Activated gamma-delta T cell treated with Interleukin-2 at 50 U/mL for 16 hours (primary cell): ENCODE measurements at regions not wholly inside any gene's neighbourhood (a gene's known extent, or its start where the extent isn't known, plus 50 kb on each side); places are given as distances from the start of the nearest gene placed in this dataset.

Experiments
- DNase-seq: peaks from one replicate; pipeline ENCODE4 v3.0.0-alpha.2; 2020

DNA sequence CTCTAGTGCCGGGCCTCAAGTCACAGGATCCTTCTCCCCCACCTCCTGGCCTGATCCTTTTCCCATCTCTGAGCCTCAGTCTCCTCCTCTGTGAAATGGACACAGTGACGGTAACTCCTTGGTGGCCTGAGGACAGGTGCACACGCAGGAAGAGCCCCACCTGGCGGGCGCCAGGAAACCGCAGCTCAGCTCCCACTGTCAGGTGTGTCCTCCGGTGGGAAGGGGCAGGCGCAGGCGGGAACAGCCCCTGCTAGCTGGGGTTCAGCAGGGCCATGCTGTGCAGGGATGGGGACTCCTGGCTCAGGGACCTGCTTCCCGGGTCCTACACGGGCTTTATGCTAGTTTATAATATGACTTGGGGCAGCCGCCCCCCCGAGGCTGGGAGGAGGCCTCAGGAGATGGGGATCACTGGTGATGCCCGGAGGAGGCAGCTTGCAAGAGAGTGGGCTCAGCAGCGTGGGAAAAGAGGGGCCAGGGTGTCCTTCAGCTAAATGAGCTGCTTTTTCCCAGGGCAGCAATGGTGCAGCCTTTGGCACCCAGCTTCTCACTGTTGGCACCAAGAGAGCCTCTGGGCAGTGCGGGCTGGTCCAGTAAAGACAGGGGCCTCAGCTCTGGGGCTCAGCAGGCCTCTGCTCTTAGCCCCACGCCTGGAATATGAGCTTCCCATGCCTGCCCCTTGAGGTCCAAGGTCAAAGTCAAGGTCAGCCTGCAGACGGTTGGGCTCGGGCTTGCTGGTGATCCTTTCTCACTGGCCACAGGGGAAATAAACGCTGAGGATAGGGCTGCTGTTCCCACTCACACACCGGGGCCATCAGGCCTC, 68.0 kb upstream of the FAM20C start:
- no peak for DNase-seq

DNA sequence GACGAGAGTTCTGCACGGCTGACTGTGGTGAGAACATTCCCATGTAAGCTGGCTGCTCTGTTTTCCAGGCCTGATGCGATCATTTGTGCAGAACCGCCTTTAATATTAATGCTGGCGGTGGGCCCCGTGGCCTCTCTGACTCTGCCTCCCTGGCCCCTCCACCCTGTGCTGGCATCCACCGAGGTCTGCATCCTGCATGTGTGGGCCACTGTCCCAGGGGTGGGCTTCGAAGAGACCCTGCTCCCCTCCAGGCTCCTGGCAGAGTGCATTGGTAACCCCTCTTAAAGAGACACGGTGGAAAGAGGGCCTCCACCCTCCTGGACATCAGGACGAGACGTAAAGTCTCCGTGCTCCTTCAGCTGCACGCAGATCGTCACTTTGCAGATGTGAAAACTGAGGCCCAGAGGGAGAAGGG, 67.3 kb upstream of the FAM20C start:
- DNase-seq = no peak

DNA sequence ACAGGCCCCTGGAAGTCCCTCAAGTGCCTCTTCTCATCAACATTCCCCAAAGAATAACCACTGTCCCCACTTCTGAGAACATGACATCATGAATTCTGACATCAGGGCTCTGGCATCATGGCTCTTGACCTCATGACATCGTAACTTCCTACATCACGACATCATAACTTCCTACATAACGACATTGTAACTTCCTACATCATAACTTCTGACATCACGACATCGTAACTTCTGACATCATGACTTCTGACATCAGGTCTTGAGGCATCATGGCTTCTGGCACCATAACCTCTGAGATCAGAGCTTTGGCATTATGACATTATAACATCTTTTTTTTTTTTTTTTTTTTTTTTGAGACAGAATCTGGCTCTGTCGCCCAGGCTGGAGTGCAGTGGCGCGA, 66.7 kb upstream of the FAM20C start:
- DNase-seq = no peak

DNA sequence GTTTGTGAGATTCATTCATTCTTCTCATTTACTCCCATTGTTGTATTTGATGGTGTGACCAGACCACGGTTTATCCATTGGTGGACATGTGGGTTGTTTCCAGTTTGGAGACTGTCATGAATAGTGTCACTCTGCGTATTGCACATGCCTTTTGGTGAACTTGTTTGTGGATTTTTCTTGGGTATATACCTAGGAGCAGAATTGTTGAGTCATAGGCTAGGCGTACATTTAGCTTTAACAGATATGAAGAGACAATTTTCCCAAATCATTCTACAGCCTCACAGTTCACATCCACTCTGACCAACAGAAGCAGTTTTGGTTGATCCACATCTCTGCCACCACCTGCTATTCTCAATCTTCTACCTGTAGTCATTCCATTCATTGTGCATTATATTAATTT, 66.0 kb upstream of the FAM20C start:
- no peak for DNase-seq

DNA sequence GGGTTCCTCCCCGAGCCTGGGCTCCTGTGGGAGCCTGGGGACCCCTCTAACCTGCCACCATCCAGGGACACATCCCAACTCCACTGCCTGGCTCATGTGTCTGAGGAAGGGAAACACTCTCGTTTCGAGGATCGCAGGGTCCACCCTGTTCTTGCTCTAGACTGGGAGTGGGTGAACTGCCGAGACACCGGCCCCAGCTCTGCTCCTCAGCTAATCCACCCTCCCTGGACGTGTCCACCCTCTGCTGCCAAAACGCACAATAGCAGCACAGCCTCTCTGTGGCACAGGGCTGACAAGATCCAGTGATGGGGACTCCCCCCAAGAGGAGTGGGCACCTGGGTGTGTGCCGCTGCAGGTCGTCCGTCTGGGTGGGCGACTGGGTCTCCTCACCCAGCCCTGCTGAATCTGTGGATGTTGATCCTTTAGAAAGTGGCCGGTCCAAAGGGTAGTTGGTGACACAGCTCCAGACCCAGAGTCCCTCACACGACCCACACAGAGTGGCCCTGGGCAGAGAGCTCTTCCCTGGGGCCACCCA, 65.2 kb upstream of the FAM20C start:
- no peak for DNase-seq

DNA sequence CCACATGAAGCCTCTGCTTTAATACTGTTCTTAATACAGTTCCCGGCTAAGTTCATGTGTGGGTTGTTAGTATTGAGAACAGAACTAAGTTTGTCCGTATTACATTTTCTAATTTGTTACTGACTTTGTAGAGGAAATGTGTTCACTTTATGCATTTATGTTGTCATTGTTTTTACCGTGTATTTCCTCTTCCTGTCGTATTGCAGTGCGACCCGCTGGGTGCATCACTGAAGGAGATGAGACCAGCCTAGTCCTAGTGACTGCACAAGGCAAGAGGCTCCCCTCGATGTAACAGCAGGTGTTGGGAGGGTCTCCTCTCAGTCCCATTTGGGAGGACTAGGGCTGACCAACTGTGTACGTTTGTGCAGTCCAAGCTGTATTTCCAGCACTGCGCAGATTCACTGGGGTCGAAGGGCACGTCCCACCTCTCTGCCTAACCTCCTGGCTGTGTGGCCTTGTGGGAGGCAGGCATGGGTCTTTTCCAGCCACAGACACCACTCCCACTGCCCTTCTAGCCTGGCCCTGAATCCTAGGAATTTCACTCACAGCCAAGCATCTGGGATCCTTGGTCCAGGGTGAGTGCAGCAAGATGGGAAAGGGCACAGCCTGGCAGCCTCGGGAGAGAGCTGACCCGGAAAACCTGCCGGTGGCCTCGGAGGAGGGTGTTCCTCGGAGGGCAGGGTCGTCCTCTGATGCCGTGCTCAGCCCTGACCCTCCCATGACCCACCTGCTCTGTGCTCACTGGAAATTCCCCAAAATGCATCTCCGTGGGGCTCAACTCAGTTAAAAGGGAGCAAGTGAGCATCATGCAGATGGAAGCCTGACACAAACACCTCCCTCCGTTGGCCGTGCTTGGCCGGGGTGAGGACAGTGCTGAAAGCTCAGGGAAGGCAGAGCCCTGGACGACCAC, 63.9 kb upstream of the FAM20C start:
- DNase-seq = no peak

DNA sequence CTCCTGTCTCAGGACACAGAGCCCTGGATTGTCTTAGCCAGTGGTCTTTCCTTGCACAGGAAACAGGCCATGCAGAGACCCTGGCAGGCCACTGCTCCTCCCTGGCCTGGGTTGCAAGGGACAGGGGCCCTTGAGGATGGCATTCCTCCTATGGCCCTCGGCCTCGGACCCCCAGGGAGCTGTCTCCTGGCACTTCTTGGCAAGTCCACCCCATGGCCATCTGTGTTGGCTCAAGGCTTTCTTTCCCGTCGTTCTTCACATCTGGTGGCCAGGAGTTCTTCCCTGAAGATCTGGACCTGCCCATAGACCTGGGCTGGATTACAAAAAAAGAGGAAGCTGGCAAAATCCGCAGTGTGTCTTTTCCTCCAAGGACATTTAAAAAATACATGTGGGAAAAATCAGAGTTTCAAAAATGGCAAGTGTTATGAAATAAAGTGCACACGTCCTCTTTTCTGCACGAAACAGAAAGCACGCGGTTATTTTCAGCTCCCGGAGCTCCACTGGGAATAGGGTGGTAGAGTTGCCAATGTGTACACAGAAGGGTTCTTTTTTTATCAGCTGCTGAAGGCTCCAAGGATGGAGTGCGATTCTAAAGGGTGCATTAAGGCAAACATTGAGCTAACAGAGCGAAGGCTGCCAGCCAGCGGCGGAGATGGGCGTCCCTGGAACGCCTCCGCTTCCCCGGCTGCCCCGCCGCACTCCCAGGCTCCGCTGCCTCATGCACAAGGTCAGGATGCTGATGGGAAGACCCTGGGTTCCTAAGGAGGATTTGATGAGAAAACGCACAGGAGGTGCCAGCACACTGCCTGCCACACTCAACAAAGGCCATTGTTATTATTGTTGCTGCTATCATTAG, 62.8 kb upstream of the FAM20C start:
- no peak for DNase-seq

DNA sequence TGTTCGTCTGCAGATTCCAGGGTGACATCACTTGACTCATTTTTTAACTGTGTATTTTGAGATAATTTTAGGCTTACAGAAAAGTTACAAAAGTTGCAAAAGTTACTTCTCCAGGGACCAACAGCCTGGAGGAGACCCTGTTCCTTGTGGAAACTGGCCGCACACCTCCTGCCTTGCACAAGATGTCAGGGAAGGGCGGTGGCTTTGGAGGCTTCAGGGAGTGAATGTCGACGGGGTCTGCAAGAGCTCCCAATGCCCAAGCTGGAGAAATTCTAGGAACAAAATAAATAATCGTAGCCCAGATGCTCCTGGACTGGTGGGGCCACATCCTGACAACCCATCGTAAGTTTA, 62.2 kb upstream of the FAM20C start:
- DNase-seq = no peak

DNA sequence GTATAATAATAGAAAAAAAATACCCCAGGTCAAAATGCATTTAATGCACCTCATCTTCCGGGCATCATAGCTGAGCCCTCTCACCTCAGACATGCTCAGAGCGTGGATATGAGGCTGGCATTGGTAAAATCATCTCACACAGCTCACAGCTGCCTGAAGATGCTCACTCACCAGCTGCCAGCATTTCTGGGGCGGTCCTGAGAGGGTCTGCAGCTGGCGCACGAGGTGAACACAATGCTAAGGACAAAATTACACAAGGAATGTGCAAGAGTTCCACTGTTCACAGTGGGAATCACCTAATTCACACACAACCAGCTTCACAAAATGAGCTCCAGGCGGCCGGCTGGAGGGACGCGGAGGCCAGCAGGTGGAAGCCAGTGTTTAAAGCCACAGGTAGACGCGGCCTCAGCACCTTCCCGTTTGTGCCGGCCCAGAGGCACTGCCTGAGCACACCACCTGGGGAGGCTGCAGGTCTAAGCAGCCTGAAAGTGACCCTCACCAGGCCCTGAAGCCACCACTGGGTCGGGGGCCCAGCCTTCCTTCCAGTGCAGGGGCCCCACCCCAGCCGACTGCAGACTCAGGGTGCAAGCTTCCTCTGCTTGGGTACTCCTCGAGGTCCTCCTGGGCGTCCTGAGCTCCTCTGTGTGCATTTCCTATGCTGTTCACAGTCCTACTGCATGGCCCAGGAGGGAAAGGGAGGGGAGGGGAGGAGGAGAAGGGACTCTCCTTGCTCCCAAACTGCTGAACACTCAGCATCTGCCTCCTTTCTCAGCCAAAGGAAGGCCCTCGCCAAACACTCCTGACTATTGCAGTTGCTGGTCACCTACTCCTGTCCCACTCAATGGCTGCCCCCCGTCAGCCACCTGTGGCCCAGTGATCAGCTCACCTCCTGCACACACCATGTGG, 61.2 kb upstream of the FAM20C start:
- no peak for DNase-seq

DNA sequence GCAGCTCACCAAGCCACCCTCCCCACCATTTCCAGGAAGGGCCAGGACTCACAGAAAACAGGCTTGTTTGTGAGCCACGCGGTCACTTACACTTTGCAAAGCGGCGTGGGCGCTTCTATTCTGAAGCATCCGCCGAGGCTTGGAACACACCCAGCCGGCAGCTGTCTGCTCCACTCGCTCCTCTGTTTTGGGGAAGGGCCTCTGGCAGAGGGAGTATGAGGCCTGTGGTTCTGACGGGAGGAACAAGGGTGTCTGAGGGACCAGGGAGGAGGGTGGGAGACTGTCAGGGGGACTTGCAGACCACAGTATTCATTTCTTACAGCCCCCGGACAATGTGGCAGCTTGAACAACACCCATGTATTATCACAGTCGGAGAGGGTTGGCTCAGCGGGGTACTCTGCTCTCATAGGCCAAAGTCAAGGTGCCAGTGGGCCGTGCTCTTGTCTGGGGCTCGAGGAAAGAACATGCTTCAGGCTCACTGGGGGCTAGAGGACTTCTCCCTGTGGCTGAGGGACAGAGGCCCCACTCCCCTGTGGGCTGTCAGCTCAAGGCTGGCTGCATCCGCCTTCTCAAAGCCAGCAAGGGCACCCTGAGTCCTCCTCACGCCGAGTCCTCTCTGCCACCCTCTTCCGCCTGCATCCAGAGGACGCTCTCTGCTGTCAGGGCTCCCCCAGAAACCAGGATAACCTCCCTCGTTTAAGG, 60.4 kb upstream of the FAM20C start:
- DNase-seq = no peak

DNA sequence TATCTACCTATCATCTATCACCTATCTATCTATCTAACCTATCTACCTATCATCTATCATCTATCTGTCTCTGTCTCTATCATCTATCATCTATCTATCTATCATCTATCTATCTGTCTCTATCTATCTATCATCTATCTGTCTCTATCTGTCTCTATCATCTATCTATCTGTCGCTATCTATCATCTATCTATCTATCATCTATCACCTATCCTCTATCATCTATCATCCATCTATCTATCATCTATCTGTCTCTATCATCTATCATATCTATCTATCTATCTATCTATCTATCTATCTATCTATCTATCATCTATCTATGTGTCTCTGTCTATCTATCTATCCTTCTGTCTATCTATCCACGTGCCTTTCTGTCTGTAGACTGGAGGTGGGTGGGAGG, 59.5 kb upstream of the FAM20C start:
- DNase-seq = no peak

DNA sequence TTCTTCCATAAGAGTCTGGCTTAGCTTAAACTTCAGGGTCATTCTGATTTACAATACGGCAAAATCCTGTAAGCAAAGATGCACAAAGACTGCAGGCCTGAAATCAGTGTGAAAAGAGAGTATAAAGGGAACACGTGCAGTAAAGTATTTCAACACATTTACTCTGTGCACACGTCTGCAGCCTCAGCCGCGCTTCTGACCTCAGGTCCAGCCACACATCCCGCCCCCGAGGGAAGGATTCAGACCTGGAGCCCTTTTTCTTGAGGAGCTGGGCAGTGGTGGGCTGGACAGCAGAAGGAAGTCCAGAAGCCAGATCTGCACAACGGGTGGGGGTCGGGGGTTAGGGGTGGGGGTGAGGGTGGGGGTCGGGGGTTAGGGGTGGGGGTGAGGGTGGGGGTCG, 58.9 kb upstream of the FAM20C start:
- no peak for DNase-seq

DNA sequence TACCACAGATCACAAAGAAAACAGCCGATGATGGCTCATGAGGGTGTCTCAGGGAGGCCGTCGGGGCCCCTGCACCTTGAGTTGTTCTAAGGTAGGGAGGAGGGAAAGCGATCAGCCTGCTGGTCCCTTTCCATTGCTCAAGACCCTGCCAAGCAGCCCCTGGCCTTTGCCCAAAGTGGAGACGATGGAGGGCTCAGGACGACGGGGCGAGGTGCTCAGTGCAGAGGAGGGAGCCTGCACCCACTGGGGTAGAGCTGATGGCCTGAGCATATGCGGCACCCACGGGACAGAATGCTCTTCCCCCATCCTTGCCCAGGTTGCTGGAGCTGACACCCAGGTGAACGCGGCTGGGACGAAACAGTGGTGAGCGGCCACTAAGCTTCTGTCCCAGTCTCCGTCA, 58.3 kb upstream of the FAM20C start:
- DNase-seq = no peak

DNA sequence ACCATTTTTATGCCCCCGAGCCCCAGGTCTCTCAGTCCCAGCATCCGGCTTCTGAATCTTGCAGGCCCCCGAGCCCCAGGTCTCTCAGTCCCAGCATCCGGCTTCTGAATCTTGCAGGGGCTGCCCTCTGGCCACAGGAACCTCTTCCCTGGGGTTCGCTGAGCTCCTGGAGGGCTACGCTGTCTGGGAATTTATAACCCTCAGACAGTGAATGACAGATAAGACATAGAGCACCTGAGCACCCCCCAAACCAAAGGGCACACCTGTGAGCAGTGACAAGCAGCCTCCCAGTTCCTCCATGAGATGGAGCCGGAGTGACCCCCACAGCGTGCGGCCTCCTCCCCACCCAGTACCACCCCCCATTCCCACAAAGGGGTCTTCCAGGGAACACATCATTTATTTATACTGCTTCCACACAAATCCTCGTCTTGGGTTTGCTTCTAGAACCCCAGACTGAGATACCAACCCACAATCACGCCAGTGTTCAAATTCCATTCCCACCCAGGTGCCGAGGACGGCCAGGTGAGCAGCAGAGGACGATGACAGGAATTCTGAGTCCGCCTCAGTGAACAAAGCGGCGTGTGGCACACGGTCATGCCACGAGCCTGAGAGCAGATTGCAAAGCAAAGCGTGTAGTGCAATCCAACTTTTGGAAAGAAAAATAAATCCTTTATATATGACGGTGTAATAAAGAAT, 57.7 kb upstream of the FAM20C start:
- DNase-seq = no peak

DNA sequence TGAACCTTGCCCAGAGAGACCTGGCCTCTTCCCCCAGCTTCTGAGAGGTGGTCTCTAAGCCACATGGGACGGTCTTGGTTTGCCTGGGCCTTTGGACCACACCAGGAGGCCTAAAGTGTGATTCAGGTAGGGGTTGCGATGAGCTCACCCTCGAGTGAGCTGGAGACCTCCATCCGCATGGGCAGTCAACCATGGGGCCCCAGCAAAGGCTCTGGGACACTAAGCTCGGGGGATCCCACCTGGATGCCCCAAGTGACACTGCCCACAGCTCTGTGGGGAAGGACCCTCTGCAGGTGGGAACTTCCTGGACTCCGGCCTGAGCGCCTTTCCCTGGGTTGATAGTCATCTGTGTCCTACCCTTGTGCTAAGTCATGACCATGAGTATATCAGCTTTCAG, 57.1 kb upstream of the FAM20C start:
- DNase-seq = no peak

DNA sequence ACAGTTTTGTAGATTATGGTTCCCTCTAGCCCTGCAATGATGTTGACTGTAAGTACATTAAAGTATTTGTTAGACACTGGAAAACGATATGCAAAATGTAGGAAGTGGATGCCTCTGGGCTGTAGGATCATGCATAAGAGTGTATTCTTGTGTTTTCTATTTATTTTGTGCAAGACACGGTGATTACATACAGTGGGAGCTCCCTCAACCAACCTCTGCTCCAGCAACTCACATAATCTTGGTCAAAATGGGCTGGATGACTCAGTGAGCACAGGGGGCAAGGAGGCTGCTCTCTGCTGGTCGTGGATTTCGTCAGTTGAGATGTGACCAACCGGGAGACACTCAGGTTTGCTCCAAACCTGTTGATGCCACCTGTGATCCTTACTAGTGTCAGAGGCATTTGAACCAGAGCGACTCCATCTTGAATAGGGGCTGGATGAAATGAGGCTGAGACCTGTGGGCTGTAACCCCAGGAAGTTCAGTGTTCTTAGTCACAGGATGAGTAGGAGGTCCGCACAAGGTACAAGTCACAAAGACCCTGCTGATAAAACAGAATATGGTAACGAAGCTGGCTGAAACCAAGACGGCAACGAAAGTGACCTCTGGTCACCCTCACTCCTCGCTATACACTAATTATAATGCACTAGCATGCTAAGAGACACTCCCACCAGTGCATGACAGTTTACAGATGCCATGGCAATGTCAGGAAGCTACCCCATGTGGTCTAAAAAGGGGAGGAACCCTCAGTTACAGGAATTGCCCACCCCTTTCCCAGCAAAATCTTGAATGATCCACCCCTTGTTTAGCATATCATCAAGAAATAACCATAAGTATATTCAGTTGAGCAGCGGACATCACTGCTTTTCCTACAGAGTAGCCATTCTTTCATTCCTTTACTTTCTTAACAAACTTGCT, 56.4 kb upstream of the FAM20C start:
- DNase-seq = no peak

DNA sequence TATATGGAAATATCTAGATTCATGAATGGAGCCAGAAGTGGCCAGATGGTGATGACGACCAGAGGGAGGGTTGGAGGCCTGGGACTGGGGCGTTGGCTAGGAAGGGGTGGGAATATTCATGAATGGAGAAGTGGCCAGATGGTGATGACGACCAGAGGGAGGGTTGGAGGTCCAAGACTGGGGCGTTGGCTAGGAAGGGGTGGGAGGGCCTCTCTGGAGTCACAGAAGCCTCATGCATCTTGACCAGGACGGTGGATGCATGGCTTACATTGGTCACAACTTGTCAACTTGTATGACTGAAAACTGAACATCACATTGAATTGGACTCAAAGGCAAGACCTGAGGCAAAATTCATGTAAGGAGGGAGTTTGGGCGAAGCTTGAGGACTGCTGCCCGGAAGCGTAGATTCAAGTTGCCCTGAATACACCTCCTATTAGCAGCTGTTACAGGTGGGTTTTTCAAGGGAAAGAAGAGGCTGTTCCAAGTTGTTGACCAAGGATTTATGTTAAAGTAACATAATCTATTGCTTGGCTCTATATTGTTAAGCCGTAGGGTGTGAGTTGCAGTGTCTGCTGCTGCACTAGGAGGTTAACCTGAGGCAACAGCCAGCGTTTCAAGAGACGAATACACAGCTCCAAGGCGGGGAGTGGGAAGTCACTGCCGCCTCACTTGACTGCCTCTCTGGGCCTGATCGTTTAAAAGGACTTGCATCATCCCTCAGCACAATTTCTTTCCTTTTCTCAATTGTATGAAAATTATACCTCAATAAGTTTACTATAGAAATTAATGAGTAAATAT, 55.1 kb upstream of the FAM20C start:
- no peak for DNase-seq

DNA sequence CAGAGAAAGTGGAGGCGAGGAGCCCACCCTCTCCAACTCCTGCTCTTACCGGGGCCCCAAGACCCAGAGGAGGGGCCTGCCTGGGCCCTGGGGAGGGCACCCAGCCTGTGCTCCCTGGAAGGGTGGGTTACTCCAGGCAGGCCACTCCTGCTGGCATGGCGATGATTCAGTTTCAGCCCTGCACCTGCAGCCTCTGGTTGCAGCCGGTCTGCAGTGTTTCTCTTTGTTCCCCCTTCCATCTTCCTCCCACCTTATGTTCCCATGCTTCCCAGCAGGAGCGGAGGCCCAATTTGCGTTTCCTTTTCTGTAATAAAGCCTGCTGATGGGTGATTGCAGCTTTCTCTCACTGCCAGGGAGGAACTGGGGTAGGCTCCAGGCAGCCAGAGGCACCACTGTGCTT, 53.2 kb upstream of the FAM20C start:
- no peak for DNase-seq
